GM19239 (cell line): ENCODE measurements at regions not wholly inside any gene's neighbourhood (a gene's known extent, or its start where the extent isn't known, plus 50 kb on each side); places are given as distances from the start of the nearest gene placed in this dataset.
"Not testable (repeated sequence)": the region's sequence is repeated elsewhere in the genome, so short reads cannot be mapped to it uniquely, and the experiment has no call there.

Experiments used
- DNase-seq: peaks from one replicate; pipeline ENCODE4 v3.0.0; 2011; ENCODE audit warnings: low spot score; ENCODE audit not compliant: insufficient read length
- FAIRE-seq: peaks from 2 replicates; lab custom pipeline; 2011; peaks lifted over from hg19 to GRCh38; lab: Jason Lieb, UNC

GRCh38 chr1:80542231-80542630 is 1258.5 kb upstream of the ADGRL2 start:
- FAIRE-seq (no peak), DNase-seq (no peak)

- FAIRE-seq (no peak), DNase-seq (no peak)
Observed at GRCh38 chr1:80540596-80540995, 1260.1 kb upstream of the ADGRL2 start.

DNA sequence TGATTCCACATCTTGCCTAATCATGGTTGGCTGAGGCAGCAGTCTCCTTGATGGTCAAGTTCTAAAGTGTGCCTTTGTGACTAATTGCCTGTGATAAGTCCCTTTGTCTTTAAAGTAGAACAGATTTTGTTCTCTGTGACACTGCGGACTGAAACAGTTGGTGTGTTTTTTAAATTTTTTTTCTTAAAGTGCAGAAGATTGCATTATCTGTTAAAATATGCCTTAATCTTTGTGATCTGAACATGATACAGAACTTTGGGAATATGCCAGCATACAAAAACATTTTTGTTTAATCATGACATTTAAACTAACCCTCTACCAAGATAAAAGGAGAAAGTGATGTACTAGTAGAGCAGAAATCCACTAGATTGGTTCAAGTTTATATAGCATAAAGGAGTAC is 1260.6 kb upstream of the ADGRL2 start:
- FAIRE-seq (no peak), DNase-seq (no peak)

GRCh38 chr1:80539298-80539697 is 1261.4 kb upstream of the ADGRL2 start:
- not testable (repeated sequence) for DNase-seq, FAIRE-seq

- DNase-seq (no peak), FAIRE-seq (no peak)
Observed at GRCh38 chr1:80536461-80536860, 1264.3 kb upstream of the ADGRL2 start.

GRCh38 chr1:80535466-80535865 is 1265.3 kb upstream of the ADGRL2 start:
- no peak for DNase-seq
- no peak for FAIRE-seq

DNA sequence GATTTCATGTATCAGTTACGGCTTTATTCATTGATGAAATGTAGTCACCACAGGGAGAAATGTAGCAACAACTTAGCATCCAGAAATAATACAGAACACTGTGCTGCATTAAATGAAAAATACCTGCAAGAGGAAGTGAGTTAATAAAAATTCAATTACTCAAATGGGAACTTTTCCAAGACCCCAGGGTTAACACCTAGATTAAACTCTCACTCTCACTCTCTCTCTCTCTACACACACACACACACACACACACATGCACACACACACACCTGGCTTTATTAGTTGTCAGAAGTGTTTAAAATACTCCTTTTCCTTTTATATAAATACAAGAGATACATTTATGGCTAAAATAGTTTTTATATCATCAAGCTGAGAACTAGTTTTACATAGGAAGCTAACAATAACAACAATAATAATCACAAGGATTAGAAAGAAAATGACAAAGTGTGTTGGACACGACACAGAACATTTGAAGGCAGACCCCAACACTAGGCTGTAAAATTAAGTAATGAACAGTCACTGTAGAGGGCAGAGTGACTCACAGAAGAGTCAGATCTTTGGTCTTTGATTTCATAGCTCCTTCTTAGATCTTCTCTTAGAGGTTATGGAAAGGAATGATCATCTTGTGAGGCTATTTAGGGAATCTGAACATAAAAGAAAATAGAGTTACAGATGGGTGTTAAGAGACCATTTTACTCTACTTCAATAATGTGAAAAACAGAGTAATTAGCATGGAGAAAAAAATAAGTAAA is 1266.0 kb upstream of the ADGRL2 start:
- no peak for DNase-seq
- FAIRE-seq, result no peak

GRCh38 chr1:80533775-80534334 is 1266.9 kb upstream of the ADGRL2 start:
- no peak for DNase-seq

GRCh38 chr1:80533093-80533492 is 1267.6 kb upstream of the ADGRL2 start:
- DNase-seq (no peak), FAIRE-seq (no peak)

More at GRCh38 chr1:80533775-80534334, 1266.9 kb upstream of the ADGRL2 start:
- no peak for FAIRE-seq

- no peak for FAIRE-seq
Observed at GRCh38 chr1:80531182-80531581, 1269.6 kb upstream of the ADGRL2 start.

GRCh38 chr1:80529546-80529945 is 1271.2 kb upstream of the ADGRL2 start:
- no peak for DNase-seq
- FAIRE-seq, result no peak

More at GRCh38 chr1:80531182-80531581, 1269.6 kb upstream of the ADGRL2 start:
- DNase-seq, result no peak

DNA sequence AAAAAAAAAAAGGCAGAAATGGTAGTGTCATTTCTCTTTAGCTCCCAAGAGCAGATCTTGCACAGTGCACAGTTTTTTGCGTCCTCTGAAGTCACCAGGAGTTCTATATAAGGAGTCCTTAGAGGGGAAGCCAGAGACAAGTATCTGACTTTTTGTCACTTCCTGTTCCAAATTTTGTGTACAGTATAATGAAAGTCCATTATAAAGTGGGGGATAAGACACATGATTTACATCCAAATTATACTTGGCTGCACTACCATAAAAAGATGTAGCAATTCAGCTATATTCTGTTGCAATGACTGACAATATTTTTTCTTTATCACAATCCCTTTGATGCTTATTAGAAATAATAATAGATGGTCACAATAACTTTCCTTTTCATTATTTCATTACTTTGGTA is 1276.9 kb upstream of the ADGRL2 start:
- FAIRE-seq, result no peak
- no peak for DNase-seq

GRCh38 chr1:80523071-80523470 is 1277.7 kb upstream of the ADGRL2 start:
- DNase-seq, FAIRE-seq: not testable (repeated sequence)

DNA sequence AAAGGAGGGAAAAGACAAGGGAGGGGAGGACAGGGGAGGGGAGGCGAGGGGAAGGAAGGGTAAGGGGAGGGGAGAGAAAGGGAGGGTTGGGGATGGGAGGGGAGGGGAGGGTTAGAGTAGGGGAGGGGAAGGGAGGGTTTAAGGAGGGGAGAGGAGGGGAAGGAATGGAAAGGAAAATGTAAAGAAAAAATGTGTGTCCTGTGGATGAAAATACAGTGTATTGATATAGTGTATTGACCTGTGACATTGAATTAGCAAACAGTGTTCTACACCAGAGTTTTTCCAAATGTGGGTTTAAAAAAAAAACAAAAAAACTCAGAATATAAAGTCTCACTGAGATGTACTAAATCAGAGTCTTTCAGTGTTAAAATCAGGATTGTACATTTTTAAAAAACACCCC is 1279.8 kb upstream of the ADGRL2 start:
- no peak for DNase-seq
- FAIRE-seq, result no peak

DNA sequence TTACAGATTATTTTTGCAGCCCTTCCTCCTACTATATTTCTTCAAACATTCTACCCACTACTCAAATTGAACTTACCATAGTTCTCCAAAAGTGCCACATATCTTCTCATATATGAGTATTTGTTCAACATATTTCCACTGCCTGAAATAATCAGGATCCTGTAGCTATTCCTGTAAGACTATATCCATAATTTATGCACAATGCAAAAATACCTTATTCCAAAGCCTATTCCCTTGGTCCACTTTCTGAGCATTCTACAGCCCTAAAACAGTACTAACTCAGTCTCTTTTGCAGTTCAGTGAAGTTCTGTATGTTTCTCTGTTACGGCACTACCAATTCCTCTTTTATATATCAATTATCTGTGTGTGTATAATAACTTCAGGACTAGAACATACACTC is 1283.7 kb upstream of the ADGRL2 start:
- no peak for FAIRE-seq

DNA sequence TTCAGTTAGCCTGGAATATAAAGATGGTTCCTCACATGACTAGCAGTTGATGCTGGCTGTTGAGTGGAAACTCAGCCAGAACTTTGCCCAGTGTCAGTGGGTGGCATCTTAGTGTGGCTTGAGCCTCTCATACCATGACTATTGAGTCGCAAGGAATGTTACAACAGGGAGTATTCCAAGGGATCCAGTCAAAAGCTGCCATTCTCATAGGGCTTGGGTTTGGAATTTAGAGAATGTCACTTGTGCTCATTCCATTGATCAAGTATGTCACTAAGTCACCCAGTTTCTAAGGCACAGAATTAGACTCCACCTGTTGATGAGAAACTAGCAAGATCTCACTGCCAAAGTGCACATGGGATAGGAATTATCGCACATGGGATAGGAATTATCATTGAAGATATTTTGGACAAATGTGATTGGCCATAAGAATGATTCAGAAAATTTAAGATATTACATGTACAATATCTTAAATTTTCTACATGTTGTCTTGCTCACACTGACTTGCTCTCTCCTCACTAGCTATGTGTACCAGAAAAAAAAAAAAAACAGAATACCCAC is 1290.7 kb upstream of the ADGRL2 start:
- FAIRE-seq (no peak), DNase-seq (no peak)

More for the DNA sequence above, 1283.7 kb upstream of the ADGRL2 start:
- no peak for DNase-seq

DNA sequence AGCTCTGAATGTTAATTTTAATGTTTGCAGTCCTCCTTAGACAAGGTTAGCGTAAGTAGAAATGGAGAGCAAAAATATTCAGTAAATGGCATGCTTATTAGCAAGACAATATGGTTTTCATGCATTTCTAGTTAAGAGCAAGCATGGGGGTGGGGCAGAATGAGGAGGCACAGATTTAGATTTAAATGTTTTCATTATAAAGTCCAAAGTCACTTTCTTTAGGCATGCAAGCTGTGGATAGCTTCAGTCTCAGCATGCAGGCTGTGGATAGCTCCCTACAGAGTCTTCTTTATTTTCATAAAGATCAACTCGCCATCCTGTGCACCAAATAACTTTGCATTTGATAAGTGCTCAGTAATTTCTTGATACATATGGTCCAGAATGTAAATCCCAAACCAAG is 1294.5 kb upstream of the ADGRL2 start:
- no peak for FAIRE-seq
- DNase-seq, result no peak

DNA sequence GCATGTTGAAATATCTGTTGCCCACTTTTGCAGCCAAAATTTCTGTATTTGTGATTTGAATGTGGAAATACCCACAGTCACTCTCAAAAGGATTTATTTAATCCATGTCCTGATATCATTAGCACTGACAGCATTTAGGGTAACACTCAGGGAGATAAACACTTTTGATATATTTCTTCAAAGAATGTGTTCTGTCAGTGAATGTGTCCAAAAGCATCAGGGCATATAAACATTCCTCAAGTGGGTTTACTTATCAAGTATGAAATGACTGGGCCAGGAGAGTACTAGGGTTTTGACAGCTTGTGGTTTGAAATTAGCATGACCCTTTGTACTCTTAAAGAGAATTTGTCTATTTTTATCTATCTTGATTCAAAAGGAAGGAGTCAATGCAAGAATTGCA is 1302.1 kb upstream of the ADGRL2 start:
- FAIRE-seq, result no peak
- DNase-seq, result no peak

DNA sequence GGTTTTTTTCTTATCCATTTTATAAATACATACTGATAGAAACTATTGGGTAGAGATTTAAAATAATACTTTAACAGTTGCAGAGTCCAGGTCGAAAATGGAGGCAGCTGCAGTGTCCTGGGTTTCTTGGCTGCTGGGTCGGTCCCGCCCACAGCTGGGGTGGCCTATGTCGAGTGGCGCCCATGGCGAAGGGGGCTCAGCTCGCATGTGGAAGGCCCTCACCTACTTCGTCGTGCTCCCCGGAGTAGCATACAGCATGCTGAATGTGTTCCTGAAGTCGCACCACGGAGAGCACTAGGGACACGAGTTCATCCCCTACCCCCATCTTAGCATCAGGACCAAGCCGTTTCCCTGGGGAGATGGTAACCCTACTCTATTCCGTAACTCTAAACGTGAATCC is 1304.9 kb upstream of the ADGRL2 start:
- FAIRE-seq (no peak), DNase-seq (no peak)

DNA sequence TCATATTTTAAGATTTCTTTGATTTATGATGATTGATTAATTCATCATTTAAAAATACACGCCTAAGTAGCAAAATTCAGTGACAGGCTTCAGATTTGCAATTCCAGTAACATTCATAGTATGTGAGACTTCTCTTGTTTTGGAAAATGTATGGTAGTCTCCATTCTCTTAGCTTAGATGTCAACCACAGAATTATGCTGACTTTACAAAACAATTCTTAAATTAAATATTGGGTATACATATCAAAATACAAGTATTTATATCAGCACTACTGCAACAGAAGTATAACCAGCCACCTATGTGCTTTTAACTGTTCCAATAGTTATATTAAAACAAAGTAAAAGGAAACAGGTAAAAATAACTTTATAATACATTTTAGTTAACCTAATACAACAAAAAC is 1328.6 kb upstream of the ADGRL2 start:
- DNase-seq, result no peak
- FAIRE-seq, result no peak

GRCh38 chr1:80468356-80468755 is 1332.4 kb upstream of the ADGRL2 start:
- DNase-seq, result no peak
- FAIRE-seq, result no peak

GRCh38 chr1:80462006-80462405 is 1338.7 kb upstream of the ADGRL2 start:
- no peak for FAIRE-seq
- DNase-seq, result no peak
